ENCODE measurements at regions not wholly inside any gene's neighbourhood (a gene's known extent, or its start where the extent isn't known, plus 50 kb on each side); places are given as distances from the start of the nearest gene placed in this dataset.

GRCh38 chr5:116785106-116785505 lies 210.5 kb upstream of the SEMA6A start:
- TF ChIP-seq POLR2AphosphoS5 (IDR thresholded peaks at IDR 0.05) (no peak), CTCF (IDR thresholded peaks at IDR 0.05) (no peak), POLR2A (IDR thresholded peaks at IDR 0.05) (no peak)
